SK-N-SH (cell line): ENCODE measurements at regions not wholly inside any gene's neighbourhood (a gene's known extent, or its start where the extent isn't known, plus 50 kb on each side); places are given as distances from the start of the nearest gene placed in this dataset.
"Not testable (repeated sequence)": the region's sequence is repeated elsewhere in the genome, so short reads cannot be mapped to it uniquely, and the experiment has no call there.

Experiments
- CTCF ChIA-PET: fragments of 300-600, 350-600 bp; formaldehyde crosslinking; extraction: SDS; loops from one replicate; lab custom pipeline; 2021; lab: Yijun Ruan, JAX
- POLR2A ChIA-PET: fragments of 350-600 bp; sonication (Branson Sonifier 250); formaldehyde crosslinking; extraction: SDS; loops from one replicate; lab custom pipeline; 2020; ENCODE audit warnings: antibody characterized with exemption, inconsistent platforms; lab: Yijun Ruan, JAX
- DNase-seq: peaks from one replicate; pipeline ENCODE4 v3.0.0; 2012
- H2AFZ ChIP-seq: fragments of 200-600 bp; sonication (generic); 2 replicates; pipeline ENCODE4 v1.8.1; 2016; ENCODE audit warnings: antibody characterized with exemption, mild to moderate bottlenecking, low read depth
- H3F3A ChIP-seq: fragments of 200-600 bp; sonication (generic); replicated peaks from 2 replicates; pipeline ENCODE3; 2016; ENCODE audit warnings: antibody characterized with exemption, mild to moderate bottlenecking; ENCODE audit not compliant: insufficient read depth
- H3K27ac ChIP-seq, 2 experiments: fragments of 200-500 bp in 1 of 2; fragments of 200-600 bp in 1 of 2; sonication (Bioruptor generic) in 1 of 2; sonication (generic), shearing (Covaris generic) in 1 of 2; 2 replicates each; pipeline versions ENCODE4 v1.5.1 to v1.6.1; 2014 to 2016; ENCODE audit warnings: low read depth in 2 of 2, inconsistent platforms in 1 of 2, low read length in 1 of 2, mild to moderate bottlenecking in 1 of 2, mixed read lengths in 1 of 2
- H3K27me3 ChIP-seq: fragments of 200-600 bp; sonication (generic), shearing (Covaris generic); 2 replicates; pipeline ENCODE4 v1.6.1; 2016; ENCODE audit warnings: mixed run types; ENCODE audit not compliant: insufficient read depth
- H3K36me3 ChIP-seq, 2 experiments: fragments of 200-500 bp in 1 of 2; fragments of 200-600 bp in 1 of 2; sonication (Bioruptor generic) in 1 of 2; sonication (generic) in 1 of 2; replicated peaks in 1 of 2; 2 replicates each; pipeline versions ENCODE3 to v1.5.1; 2014 to 2016; ENCODE audit warnings: low read length in 1 of 2, mild to moderate bottlenecking in 1 of 2; ENCODE audit not compliant: insufficient read depth in 2 of 2, control insufficient read depth in 1 of 2
- H3K4me1 ChIP-seq, 2 experiments: fragments of 200-500 bp in 1 of 2; fragments of 200-600 bp in 1 of 2; sonication (Bioruptor generic) in 1 of 2; sonication (generic), shearing (Covaris generic) in 1 of 2; 2 replicates each; pipeline versions ENCODE4 v1.5.1 to v1.6.1; 2014 to 2016; ENCODE audit warnings: low read depth in 1 of 2, low read length in 1 of 2, mixed run types in 1 of 2; ENCODE audit not compliant: insufficient read depth in 2 of 2, control insufficient read depth in 1 of 2
- H3K4me2 ChIP-seq: fragments of 200-600 bp; sonication (generic), shearing (Covaris generic); 2 replicates; pipeline ENCODE4 v1.6.1; 2017; ENCODE audit warnings: mixed run types
- H3K4me3 ChIP-seq, 2 experiments: fragments of 200-500 bp in 1 of 2; fragments of 200-600 bp in 1 of 2; sonication (Bioruptor generic) in 1 of 2; sonication (generic), shearing (Covaris generic) in 1 of 2; 2 replicates each; pipeline versions ENCODE4 v1.5.1 to v1.8.1; 2014 to 2016; ENCODE audit warnings: low read depth in 2 of 2, inconsistent platforms in 1 of 2, low read length in 1 of 2, mild to moderate bottlenecking in 1 of 2, mixed read lengths in 1 of 2, moderate library complexity in 1 of 2
- H3K79me2 ChIP-seq: fragments of 200-600 bp; sonication (generic); 2 replicates; pipeline ENCODE4 v1.8.1; 2017; ENCODE audit warnings: mild to moderate bottlenecking; ENCODE audit not compliant: insufficient read depth
- H3K9ac ChIP-seq: fragments of 200-600 bp; sonication (generic); 2 replicates; pipeline ENCODE4 v1.6.1; 2017; ENCODE audit warnings: mixed run types
- H3K9me2 ChIP-seq: fragments of 200-600 bp; sonication (generic); 2 replicates; pipeline ENCODE4 v1.6.1; 2017; ENCODE audit warnings: mixed run types
- H3K9me3 ChIP-seq: fragments of 200-600 bp; sonication (generic); 2 replicates; pipeline ENCODE4 v1.6.1; 2017; ENCODE audit warnings: mixed run types, mild to moderate bottlenecking, moderate library complexity
- H4K20me1 ChIP-seq: fragments of 200-600 bp; sonication (generic); 2 replicates; pipeline ENCODE4 v1.6.1; 2017; ENCODE audit warnings: mild to moderate bottlenecking, mixed run types; ENCODE audit not compliant: insufficient read depth
- CHD2 ChIP-seq: fragments of 150-350 bp; IDR thresholded peaks from 2 replicates; pipeline ENCODE4 v1.6.1; 2018; ENCODE audit warnings: low read length; ENCODE audit not compliant: partially characterized antibody
- GATA2 ChIP-seq: sonication (generic); formaldehyde crosslinking; IDR thresholded peaks from 2 replicates; pipeline ENCODE4 v1.5.0; 2020; ENCODE audit warnings: mild to moderate bottlenecking, missing genetic modification reagents
- JUND ChIP-seq: IDR thresholded peaks from 2 replicates; pipeline ENCODE4 v1.4.0; 2012
- POLR2AphosphoS5 ChIP-seq: IDR thresholded peaks from 2 replicates; pipeline ENCODE4 v1.6.1; 2012; ENCODE audit warnings: low read depth, low read length
- RCOR1 ChIP-seq: fragments of 150-350 bp; IDR thresholded peaks from 2 replicates; pipeline ENCODE4 v1.6.1; 2017; ENCODE audit warnings: antibody characterized with exemption, low read length
- RFX5 ChIP-seq: IDR thresholded peaks from 2 replicates; pipeline ENCODE4 v1.6.1; 2012; ENCODE audit warnings: mild to moderate bottlenecking, improper control_type of control experiment, low read length
- RXRA ChIP-seq: IDR thresholded peaks from 2 replicates; pipeline ENCODE4 v1.4.0; 2012; ENCODE audit warnings: low read depth, mild to moderate bottlenecking, borderline replicate concordance
- SIN3A ChIP-seq: IDR thresholded peaks from 2 replicates; pipeline ENCODE4 v1.6.1; 2012; ENCODE audit warnings: low read depth, mild to moderate bottlenecking, low read length, moderate library complexity, borderline replicate concordance
- TAF1 ChIP-seq: IDR thresholded peaks from 2 replicates; pipeline ENCODE4 v1.6.1; 2012; ENCODE audit warnings: low read depth, mild to moderate bottlenecking, low read length, moderate library complexity, borderline replicate concordance
- TCF12 ChIP-seq: IDR thresholded peaks from 2 replicates; pipeline ENCODE4 v1.4.0; 2012
- YY1 ChIP-seq: IDR thresholded peaks from 2 replicates; pipeline ENCODE4 v1.4.0; 2012; ENCODE audit warnings: low read depth, mild to moderate bottlenecking
- WGBS: methylation state at CpG from one replicate; pipeline ENCODE4 v1.1.6; 2017; ENCODE audit warnings: low lambda C conversion rate; 5-methylcytosine and 5-hydroxymethylcytosine counted together
- TF ChIP-seq, protein P1 (sequence below): fragments of 150-350 bp; IDR thresholded peaks from 2 replicates; pipeline ENCODE4 v1.6.1; 2017; ENCODE audit warnings: antibody characterized with exemption, low read length, low read depth, borderline replicate concordance
- TF ChIP-seq, protein P2 (sequence below): IDR thresholded peaks from 2 replicates; pipeline ENCODE4 v1.4.0; 2012; ENCODE audit warnings: low read depth, borderline replicate concordance

DNA sequence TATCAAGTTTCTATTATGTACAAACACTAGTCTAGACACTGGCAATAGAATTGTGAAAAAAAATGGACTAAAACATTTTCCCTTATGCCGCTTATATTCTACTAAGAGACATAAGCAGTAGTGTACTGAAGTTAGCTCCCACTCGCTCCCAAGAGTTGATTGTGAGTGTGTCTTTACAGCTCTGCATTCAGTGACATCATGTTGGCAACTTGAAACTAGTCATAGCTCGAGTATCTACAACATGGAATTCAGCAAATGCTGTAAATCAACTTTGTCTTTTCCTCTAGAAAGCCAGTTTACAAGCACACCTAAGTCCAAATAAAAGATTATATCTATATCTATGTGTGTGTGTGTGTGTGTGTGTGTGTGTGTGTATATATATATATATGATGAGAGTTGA is 58.8 kb upstream of the MAGI2 start:
- WGBS, result 91% methylated on average over 3 of the region's 3 CpGs
- H3K9ac ChIP-seq, result no peak overlapping the region
- H3K36me3 ChIP-seq, result no peaks in the 10 kb centered on the region
- H3K4me3 ChIP-seq, result no peak overlapping the region
- no peaks in the 10 kb centered on the region for H3K79me2 ChIP-seq
- no peak overlapping the region for H3K27ac ChIP-seq
- no peaks in the 10 kb centered on the region for H4K20me1 ChIP-seq
- DNase-seq, result no peak
- ChIA-PET POLR2A (no interaction called here), CTCF (no interaction called here)
- TF ChIP-seq, protein P1, sequence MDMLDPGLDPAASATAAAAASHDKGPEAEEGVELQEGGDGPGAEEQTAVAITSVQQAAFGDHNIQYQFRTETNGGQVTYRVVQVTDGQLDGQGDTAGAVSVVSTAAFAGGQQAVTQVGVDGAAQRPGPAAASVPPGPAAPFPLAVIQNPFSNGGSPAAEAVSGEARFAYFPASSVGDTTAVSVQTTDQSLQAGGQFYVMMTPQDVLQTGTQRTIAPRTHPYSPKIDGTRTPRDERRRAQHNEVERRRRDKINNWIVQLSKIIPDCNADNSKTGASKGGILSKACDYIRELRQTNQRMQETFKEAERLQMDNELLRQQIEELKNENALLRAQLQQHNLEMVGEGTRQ, result no peak
- TF ChIP-seq GATA2 (no peak), RFX5 (no peak), POLR2AphosphoS5 (no peak), YY1 (no peak), RXRA (no peak), JUND (no peak), CHD2 (no peak), TCF12 (no peak), RCOR1 (no peak), TAF1 (no peak), SIN3A (no peak)
- TF ChIP-seq, protein P2, sequence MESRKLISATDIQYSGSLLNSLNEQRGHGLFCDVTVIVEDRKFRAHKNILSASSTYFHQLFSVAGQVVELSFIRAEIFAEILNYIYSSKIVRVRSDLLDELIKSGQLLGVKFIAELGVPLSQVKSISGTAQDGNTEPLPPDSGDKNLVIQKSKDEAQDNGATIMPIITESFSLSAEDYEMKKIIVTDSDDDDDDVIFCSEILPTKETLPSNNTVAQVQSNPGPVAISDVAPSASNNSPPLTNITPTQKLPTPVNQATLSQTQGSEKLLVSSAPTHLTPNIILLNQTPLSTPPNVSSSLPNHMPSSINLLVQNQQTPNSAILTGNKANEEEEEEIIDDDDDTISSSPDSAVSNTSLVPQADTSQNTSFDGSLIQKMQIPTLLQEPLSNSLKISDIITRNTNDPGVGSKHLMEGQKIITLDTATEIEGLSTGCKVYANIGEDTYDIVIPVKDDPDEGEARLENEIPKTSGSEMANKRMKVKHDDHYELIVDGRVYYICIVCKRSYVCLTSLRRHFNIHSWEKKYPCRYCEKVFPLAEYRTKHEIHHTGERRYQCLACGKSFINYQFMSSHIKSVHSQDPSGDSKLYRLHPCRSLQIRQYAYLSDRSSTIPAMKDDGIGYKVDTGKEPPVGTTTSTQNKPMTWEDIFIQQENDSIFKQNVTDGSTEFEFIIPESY, result no peak
- H3K9me3 ChIP-seq, result no peaks in the 10 kb centered on the region
- no peak overlapping the region for H2AFZ ChIP-seq
- H3F3A ChIP-seq, result no peaks in the 10 kb centered on the region
- no peaks in the 10 kb centered on the region for H3K9me2 ChIP-seq
- H3K4me2 ChIP-seq, result no peak overlapping the region
- H3K27me3 ChIP-seq, result no peaks in the 10 kb centered on the region
- no peaks in the 10 kb centered on the region; a peak in 1 of 4 replicates for H3K4me1 ChIP-seq

DNA sequence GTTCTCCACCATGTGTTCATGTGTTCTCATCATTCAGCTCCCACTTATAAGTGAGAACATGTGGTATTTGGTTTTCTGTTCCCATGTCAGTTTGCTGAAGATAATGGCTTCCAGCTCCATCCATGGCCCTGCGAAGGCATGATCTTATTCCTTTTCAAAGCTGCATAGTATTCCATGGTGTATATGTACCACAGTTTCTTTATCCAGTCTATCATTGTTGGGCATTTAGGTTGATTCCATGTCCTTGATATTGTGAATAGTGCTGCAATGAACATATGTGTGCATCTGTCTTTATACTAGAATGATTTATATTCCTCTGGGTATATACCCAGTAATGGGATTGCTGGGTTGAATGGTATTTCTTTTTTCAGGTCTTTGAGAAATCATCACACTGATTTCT is 57.6 kb upstream of the MAGI2 start:
- H3K4me3 ChIP-seq, H3F3A ChIP-seq, DNase-seq, H3K4me2 ChIP-seq, H3K36me3 ChIP-seq, POLR2A ChIA-PET, H3K27ac ChIP-seq, H2AFZ ChIP-seq, H3K9ac ChIP-seq, H3K79me2 ChIP-seq, H3K27me3 ChIP-seq, H3K9me3 ChIP-seq, H3K4me1 ChIP-seq, H4K20me1 ChIP-seq, H3K9me2 ChIP-seq: not testable (repeated sequence)
- 89% methylated on average over 1 of the region's 1 CpG for WGBS
- CTCF ChIA-PET, result interaction anchor here (1.3 kb wide), 1 partner anchor 9 kb away, joined by 4 read pairs; no protein-coding TSS in a partner anchor
